GM21447 (cell line): ENCODE measurements at regions not wholly inside any gene's neighbourhood (a gene's known extent, or its start where the extent isn't known, plus 50 kb on each side); places are given as distances from the start of the nearest gene placed in this dataset.

Experiments
- ATAC-seq: cut with Tn5 transposase; IDR thresholded peaks from one replicate; pipeline ENCODE4 v1.9.1; 2021; ENCODE audit not compliant: unreplicated experiment

DNA sequence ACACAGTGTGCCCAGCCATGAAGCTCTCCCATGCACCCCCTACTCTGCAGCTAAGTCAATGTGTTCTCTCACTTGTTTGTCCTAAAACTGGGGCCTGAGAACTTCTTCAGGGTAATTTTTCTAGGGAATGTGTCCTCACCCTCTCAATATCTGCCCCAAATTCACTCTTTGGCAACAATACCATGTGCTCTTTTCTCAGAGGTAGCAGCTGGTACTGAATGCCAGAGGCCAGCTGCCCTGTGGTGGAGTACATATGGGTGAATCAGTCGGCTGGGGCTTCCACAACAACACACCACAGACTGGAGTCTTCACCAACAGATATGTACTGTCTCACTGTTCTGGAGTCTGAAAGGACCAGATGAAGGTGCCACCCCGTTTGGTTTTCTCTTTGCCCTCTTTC is 97.7 kb upstream of the TOP3B start:
- ATAC-seq: no peak

GRCh38 chr22:22079404-22080148 is 97.0 kb upstream of the TOP3B start:
- ATAC-seq: no peak

GRCh38 chr22:22078329-22078728 is 95.7 kb upstream of the TOP3B start:
- ATAC-seq: no peak

DNA sequence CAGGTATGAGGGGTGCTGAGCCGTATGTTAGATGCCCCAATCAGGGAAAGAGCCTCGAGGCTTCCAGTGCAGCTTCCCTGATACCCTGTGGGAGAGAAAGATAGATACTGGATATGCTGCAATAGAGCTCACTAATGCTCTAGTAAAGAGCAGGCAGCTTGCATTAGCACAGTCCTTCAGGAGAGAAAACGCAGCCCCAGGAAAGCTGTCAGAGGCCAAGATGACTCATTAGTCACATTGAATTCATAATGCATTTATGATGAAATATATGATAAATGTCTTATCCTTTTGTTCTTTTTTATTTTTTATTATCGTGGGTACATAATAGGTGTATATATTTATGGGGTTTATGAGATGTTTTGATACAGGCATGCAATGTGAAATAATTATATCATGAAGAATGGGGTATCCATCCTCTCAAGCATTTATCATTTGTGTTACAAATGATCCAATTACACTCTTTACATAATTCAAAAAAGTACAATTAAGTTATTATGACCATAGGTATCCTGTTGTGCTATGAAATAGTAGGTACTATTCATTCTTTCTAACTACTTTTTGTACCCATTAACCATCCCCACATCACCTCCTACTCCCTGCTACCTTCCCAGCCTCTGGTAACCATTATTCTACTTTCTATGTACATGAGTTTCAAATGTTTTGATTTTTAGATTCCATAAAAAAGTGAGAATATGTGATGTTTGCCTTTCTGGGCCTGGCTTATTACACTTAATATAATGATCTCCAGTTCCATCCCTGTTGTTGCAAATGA is 94.5 kb upstream of the TOP3B start:
- ATAC-seq: no peak

DNA sequence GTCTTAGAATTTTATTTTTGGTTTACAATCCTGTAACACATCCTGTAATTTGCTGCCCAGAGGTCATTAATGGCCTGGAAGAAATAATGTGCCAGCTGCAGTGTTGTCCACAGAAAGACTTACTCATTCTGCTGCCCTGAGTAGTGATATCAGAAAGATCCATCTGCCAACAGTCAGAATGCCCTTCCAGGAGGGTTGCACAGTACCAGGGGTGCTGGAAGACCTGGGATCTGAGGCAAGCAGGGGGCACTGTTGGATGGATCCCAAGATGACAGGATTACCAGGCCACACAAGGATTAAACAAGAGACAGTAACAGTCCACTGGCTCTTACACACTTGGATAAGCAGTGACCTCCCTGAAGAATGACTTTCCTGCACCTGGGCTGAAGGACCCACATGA is 93.8 kb upstream of the TOP3B start:
- no peak for ATAC-seq

DNA sequence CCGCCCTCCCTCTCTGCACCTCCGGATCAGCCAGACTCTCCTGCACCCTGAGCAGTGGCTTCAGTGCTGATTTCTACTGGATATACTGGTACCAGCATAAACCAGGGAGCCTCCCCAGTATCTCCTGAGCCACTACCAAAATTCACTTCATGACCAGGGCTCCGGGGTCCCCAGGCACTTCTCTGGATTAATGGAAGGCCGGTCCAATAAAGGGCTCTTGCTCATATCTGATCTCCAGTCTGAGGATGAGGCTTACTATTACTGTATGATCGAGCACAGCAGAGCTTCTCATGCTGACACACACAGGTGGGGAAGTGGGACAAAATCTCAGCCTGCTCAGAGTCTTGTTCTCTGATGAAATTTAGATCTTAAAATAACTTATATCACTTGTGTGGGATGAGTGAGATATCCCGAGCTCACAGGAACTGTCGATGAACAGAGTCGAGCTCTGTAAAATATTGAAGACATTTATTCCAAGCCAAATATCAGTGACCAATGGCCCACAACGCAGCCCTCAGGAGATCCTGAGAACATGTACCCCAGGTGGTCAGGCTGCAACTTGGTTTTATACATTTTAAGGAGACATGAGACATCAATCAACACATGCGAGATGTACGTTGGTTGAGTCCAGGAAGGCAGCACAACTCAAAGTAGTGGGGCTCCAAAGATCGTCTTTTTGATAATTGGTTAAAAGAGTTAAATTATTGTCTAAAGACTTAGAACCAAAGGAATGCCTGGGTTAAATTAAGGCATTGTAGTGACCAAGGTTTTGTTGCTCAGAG is 93.0 kb upstream of the TOP3B start:
- no peak for ATAC-seq

- ATAC-seq: no peak
Measured at GRCh38 chr22:22074634-22075381, 92.2 kb upstream of the TOP3B start.

GRCh38 chr22:22073769-22074561 is 91.4 kb upstream of the TOP3B start:
- no peak for ATAC-seq

DNA sequence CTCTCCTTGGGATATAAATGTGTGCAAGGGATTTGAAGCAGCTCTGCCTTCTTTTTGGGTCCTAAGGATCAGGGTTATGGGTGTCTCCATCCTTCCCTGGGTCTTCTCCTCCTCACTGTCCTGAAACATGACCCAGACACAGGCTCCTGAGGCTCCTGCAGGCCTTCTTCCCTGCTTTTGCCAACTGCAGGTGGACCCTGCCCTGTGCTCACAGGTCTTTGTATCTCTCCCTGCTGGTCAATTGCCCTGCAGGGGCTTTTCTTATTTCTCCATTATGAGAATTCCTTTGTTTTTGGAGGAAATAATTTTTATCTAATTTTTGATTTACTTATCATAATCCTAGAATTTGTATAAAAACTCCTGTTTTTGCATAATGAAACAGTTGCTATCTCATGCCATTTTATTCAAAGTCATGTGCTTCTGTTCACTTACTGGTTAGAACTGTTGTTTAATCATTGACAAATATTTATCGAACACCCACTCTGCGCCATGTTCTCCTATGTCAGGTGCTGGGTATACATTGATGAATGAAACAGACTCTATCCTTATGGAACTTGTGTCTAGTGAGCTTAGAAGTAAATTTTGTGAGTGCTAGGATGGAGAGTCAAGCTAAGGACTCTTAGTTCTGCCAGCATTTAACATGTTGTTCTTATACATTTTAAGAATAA is 89.7 kb upstream of the TOP3B start:
- no peak for ATAC-seq

GRCh38 chr22:22071455-22071854 is 88.9 kb upstream of the TOP3B start:
- ATAC-seq: no peak

GRCh38 chr22:22070371-22070824 is 87.8 kb upstream of the TOP3B start:
- no peak for ATAC-seq

DNA sequence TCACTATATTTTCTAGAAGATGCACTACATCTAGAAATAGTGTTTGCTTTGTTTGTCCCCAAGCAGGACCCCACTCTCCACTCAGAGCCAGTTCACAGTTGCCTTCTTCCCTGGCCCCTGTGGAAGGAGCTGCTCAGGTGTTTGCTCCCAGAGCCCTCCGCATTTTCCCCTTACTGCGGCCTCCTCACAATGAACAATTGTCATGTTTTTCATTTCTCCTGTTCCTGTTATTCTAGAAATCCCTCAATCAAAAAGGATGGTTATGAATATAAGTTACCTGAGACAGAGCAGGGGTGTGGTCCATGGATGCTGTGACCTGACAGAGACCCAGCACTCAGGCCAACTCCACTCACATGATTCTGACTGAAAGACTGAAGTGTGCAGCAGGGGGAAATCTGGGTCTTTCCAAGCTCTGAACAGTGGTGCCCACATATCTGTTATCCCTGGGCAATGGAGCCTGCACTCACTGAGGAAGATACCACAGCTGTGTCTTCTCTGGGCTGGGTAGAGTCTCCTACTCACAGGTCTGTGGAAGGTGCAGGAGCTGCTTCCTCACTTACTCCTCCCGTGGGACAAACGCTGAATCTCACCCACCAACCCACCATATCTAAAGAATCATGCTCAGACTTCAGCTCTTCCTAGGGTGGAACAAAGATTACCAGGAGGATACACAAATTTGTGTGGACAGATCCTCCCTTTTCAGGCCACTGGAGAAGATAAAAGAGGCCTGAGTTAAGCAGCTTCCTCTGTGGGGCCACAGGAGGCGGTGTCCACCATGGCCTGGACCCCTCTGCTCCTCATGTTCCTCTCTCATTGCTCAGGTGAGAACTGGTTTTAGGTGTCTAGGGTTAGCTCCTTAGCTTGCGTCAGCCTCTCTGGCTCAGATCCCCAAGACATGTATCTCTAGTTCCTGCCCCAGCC is 87.1 kb upstream of the TOP3B start:
- ATAC-seq: no peak

DNA sequence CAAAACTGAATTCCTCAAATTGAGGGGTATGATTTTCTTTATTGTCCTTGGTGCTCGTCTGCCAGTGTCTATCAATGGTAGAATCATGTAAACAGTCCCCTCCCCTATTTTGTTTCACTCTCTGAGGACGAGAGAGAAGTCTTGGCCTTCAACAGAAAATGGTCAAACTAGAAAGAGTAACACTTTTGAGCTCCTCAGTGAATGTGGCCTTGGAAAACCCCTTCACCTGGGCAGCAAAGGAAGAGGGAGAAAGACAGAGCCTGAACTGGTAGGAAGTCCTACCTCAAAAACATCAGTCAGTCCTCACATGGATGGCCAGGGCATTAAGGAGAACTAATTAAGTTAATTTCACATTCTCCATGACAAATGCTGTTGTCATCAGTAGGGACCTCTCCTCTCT is 86.1 kb upstream of the TOP3B start:
- ATAC-seq: no peak

DNA sequence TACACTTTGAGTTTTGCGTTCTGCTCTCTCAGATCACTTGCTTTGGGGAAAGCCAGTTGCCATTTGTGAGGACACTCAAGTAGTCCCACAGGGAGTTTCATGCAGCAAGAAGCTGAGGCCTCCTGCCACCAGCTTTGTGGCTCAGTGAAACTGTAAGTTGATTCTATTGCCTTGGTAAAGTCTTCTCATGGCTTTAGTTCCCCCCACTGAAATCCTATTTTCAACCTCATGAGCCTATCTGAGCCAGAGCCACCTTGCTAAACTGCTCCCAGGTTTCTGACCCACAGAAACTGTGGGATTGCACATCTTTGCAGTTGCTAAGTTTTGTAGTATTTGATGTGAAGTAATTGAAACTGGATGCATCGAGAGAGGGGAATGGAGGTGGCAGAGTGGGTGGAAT is 85.4 kb upstream of the TOP3B start:
- ATAC-seq: no peak

DNA sequence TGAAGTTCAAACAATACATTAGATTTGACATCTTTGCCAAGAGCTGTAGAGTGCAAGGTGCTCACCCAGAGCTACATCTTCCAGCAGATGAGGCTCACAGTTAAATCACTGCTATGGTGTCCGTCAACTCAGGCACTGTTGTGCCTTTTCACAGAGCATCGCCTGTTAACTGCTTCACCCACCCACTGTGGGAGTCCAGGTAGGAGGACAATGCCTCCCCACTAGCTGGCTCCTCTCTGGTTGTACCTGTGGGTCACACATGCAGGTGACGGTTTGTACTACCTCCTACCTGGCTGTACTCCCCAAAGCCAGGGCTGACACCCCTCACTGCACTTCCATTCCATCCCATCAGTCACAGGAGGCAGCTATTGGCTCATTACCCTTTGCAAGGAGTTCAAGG is 84.6 kb upstream of the TOP3B start:
- ATAC-seq: no peak

GRCh38 chr22:22064580-22064979 is 82.0 kb upstream of the TOP3B start:
- ATAC-seq: no peak

DNA sequence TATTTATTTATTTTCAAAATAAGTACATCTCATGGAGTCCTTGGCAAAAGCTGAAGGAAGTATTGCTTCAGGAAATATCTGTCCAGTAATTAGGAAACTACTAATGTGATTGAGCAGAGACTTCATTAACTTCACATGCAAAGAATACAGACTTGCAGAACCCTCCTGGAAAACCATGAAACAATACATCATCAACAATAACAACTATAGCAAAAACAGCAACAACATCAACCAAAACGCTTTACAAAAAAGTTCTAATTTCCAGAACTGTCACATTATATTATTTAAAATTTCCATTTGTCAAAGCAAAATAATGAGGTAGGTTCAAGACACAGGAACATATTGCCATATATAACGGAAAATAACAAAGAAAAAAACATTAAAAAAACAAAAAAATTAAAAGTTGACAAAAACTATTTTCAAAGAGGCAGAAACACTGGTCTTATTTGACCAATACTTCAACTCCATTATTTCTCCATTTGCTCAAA is 79.8 kb upstream of the TOP3B start:
- no peak for ATAC-seq
